ENCODE measurements at regions not wholly inside any gene's neighbourhood (a gene's known extent, or its start where the extent isn't known, plus 50 kb on each side); places are given as distances from the start of the nearest gene placed in this dataset.

DNA sequence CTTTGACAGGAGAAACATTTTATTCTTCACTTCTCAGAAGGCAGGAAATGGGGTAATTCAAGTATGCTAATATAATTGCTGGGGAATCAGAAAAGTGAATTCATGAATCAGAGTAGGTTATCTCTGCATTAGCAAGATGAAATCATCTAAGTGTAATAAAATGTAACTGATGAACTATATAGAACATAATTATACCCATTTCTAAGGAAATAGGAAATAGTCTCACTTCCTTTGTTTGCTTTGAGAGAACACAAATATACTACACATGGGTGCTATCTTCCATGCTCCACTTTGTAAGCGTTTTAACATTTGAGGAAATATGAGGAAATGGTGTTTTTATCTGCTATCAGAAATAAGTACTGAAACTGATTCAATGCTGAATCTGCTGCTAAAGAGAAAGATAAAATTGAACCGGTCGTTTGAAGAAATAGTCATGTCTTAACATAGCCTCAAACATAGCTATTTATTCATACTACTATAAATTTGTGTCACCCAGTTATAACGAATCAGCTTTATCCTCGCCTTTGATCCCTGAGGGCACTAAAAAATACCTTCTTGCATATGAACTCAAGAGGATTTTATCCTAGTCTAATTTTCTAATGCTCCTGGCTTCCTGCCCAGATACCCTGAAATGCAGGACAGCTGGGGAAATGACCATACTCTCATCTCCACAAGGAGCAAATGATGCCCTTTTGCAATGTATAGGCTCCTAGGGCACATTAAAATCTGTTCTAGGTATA, 696.0 kb downstream of the C12orf50 start:
- TF ChIP-seq, protein P1, sequence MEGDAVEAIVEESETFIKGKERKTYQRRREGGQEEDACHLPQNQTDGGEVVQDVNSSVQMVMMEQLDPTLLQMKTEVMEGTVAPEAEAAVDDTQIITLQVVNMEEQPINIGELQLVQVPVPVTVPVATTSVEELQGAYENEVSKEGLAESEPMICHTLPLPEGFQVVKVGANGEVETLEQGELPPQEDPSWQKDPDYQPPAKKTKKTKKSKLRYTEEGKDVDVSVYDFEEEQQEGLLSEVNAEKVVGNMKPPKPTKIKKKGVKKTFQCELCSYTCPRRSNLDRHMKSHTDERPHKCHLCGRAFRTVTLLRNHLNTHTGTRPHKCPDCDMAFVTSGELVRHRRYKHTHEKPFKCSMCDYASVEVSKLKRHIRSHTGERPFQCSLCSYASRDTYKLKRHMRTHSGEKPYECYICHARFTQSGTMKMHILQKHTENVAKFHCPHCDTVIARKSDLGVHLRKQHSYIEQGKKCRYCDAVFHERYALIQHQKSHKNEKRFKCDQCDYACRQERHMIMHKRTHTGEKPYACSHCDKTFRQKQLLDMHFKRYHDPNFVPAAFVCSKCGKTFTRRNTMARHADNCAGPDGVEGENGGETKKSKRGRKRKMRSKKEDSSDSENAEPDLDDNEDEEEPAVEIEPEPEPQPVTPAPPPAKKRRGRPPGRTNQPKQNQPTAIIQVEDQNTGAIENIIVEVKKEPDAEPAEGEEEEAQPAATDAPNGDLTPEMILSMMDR (IDR thresholded peaks at IDR 0.05) = no peak
- TF ChIP-seq POLR2A (IDR thresholded peaks at IDR 0.05) = no peak
